ENCODE measurements at regions not wholly inside any gene's neighbourhood (a gene's known extent, or its start where the extent isn't known, plus 50 kb on each side); places are given as distances from the start of the nearest gene placed in this dataset.
"Not testable (repeated sequence)": the region's sequence is repeated elsewhere in the genome, so short reads cannot be mapped to it uniquely, and the experiment has no call there.

- Mint-ChIP-seq H3K36me3 (peaks cover 0 to 5% (median 0%) of the 10 kb centered on the region in 3 donors), H3K4me1 (no peaks in the 10 kb centered on the region), H3K9me3 (peaks cover 4 to 39% (median 13%) of the 10 kb centered on the region in 6 donors), H3K4me3 (no peak overlapping the region), H3K27me3 (ENCODE audit: low read depth in 3 of 3) (peaks cover 0 to 4% (median 0%) of the 10 kb centered on the region in 3 donors), H3K27ac (no peak overlapping the region)
- no peak for DNase-seq
Observed at GRCh38 chr1:102365071-102365470, 368.3 kb upstream of the OLFM3 start.

- H3K36me3 Mint-ChIP-seq: no peaks in the 10 kb centered on the region
- H3K4me3 Mint-ChIP-seq: no peak overlapping the region
- H3K4me1 Mint-ChIP-seq: no peaks in the 10 kb centered on the region
- H3K27me3 Mint-ChIP-seq (ENCODE audit: low read depth in 3 of 3): no peaks in the 10 kb centered on the region
- peaks cover 2 to 29% (median 7%) of the 10 kb centered on the region in 6 donors for H3K9me3 Mint-ChIP-seq
- no peak for DNase-seq
- H3K27ac Mint-ChIP-seq: no peak overlapping the region
Observed at GRCh38 chr1:102336602-102337001, 339.9 kb upstream of the OLFM3 start.

GRCh38 chr1:102318104-102318806 is 321.5 kb upstream of the OLFM3 start:
- H3K27me3 Mint-ChIP-seq (ENCODE audit: low read depth in 3 of 3): no peaks in the 10 kb centered on the region
- no peaks in the 10 kb centered on the region for H3K36me3 Mint-ChIP-seq
- no peaks in the 10 kb centered on the region for H3K4me1 Mint-ChIP-seq
- no peak for DNase-seq
- H3K4me3 Mint-ChIP-seq: no peak overlapping the region
- H3K9me3 Mint-ChIP-seq: peaks cover 4 to 28% (median 13%) of the 10 kb centered on the region in 6 donors
- H3K27ac Mint-ChIP-seq: no peak overlapping the region

- H3K9me3 Mint-ChIP-seq: peaks cover 7 to 29% (median 11%) of the 10 kb centered on the region in 6 donors
- DNase-seq: no peak
- H3K4me1 Mint-ChIP-seq: no peaks in the 10 kb centered on the region
- no peaks in the 10 kb centered on the region for H3K36me3 Mint-ChIP-seq
- H3K27me3 Mint-ChIP-seq (ENCODE audit: low read depth in 3 of 3): no peaks in the 10 kb centered on the region
- no peak overlapping the region for H3K27ac Mint-ChIP-seq
- H3K4me3 Mint-ChIP-seq: no peak overlapping the region
Observed at GRCh38 chr1:102315096-102315495, 318.4 kb upstream of the OLFM3 start.

GRCh38 chr1:102296116-102296515 is 299.4 kb upstream of the OLFM3 start:
- Mint-ChIP-seq H3K36me3 (peaks cover 0 to 4% (median 0%) of the 10 kb centered on the region in 3 donors), H3K9me3 (peaks cover 19 to 58% (median 34%) of the 10 kb centered on the region in 6 donors), H3K27me3 (ENCODE audit: low read depth in 3 of 3) (no peaks in the 10 kb centered on the region), H3K4me1 (no peaks in the 10 kb centered on the region), H3K27ac (no peak overlapping the region), H3K4me3 (no peak overlapping the region)
- no peak for DNase-seq

- peaks cover 13 to 53% (median 35%) of the 10 kb centered on the region in 6 donors for H3K9me3 Mint-ChIP-seq
- H3K4me3 Mint-ChIP-seq: no peak overlapping the region
- H3K27ac Mint-ChIP-seq: no peak overlapping the region
- no peaks in the 10 kb centered on the region for H3K4me1 Mint-ChIP-seq
- no peak for DNase-seq
- H3K27me3 Mint-ChIP-seq (ENCODE audit: low read depth in 3 of 3): no peaks in the 10 kb centered on the region
- no peaks in the 10 kb centered on the region for H3K36me3 Mint-ChIP-seq
Observed at GRCh38 chr1:102282955-102283354, 286.2 kb upstream of the OLFM3 start.

GRCh38 chr1:102262994-102263393 is 266.3 kb upstream of the OLFM3 start:
- Mint-ChIP-seq H3K27ac (no peak overlapping the region), H3K4me3 (no peak overlapping the region), H3K36me3 (no peaks in the 10 kb centered on the region), H3K27me3 (ENCODE audit: low read depth in 3 of 3) (no peaks in the 10 kb centered on the region), H3K4me1 (no peaks in the 10 kb centered on the region), H3K9me3 (peaks cover 2 to 39% (median 9%) of the 10 kb centered on the region in 6 donors)
- no peak for DNase-seq

- Mint-ChIP-seq H3K27me3 (ENCODE audit: low read depth in 3 of 3) (peaks cover 0 to 2% (median 0%) of the 10 kb centered on the region in 3 donors), H3K4me1 (no peaks in the 10 kb centered on the region), H3K9me3 (peaks cover 0 to 22% (median 6%) of the 10 kb centered on the region in 6 donors), H3K27ac (no peak overlapping the region), H3K36me3 (no peaks in the 10 kb centered on the region), H3K4me3 (no peak overlapping the region)
- DNase-seq: no peak
Observed at GRCh38 chr1:102252731-102253505, 256.2 kb upstream of the OLFM3 start.

- H3K4me1 Mint-ChIP-seq: no peaks in the 10 kb centered on the region
- peaks cover 2 to 19% (median 5%) of the 10 kb centered on the region in 6 donors for H3K9me3 Mint-ChIP-seq
- no peaks in the 10 kb centered on the region for H3K27me3 Mint-ChIP-seq (ENCODE audit: low read depth in 3 of 3)
- H3K27ac Mint-ChIP-seq: no peak overlapping the region
- H3K36me3 Mint-ChIP-seq: no peaks in the 10 kb centered on the region
- H3K4me3 Mint-ChIP-seq: no peak overlapping the region
- no peak for DNase-seq
Observed at GRCh38 chr1:102241431-102242338, 245.0 kb upstream of the OLFM3 start.

GRCh38 chr1:102239247-102239646 is 242.5 kb upstream of the OLFM3 start:
- H3K27me3 Mint-ChIP-seq (ENCODE audit: low read depth in 3 of 3): peaks cover 0 to 2% (median 0%) of the 10 kb centered on the region in 3 donors
- peaks cover 0 to 4% (median 0%) of the 10 kb centered on the region in 3 donors for H3K36me3 Mint-ChIP-seq
- H3K4me3 Mint-ChIP-seq: no peak overlapping the region
- DNase-seq: no peak
- H3K4me1 Mint-ChIP-seq: no peaks in the 10 kb centered on the region
- peaks cover 2 to 28% (median 8%) of the 10 kb centered on the region in 6 donors for H3K9me3 Mint-ChIP-seq
- no peak overlapping the region for H3K27ac Mint-ChIP-seq

- H3K4me1 Mint-ChIP-seq: no peaks in the 10 kb centered on the region
- H3K4me3 Mint-ChIP-seq: no peak overlapping the region
- peaks cover 0 to 2% (median 0%) of the 10 kb centered on the region in 3 donors for H3K27me3 Mint-ChIP-seq (ENCODE audit: low read depth in 3 of 3)
- DNase-seq: no peak
- H3K9me3 Mint-ChIP-seq: peaks cover 3 to 28% (median 20%) of the 10 kb centered on the region in 6 donors
- H3K27ac Mint-ChIP-seq: no peak overlapping the region
- peaks cover 0 to 4% (median 0%) of the 10 kb centered on the region in 3 donors for H3K36me3 Mint-ChIP-seq
Observed at GRCh38 chr1:102234753-102235359, 238.1 kb upstream of the OLFM3 start.

GRCh38 chr1:102219463-102219862 is 222.7 kb upstream of the OLFM3 start:
- no peaks in the 10 kb centered on the region for H3K4me1 Mint-ChIP-seq
- no peak overlapping the region for H3K4me3 Mint-ChIP-seq
- H3K27me3 Mint-ChIP-seq (ENCODE audit: low read depth in 3 of 3): peaks cover 0 to 2% (median 0%) of the 10 kb centered on the region in 3 donors
- no peak for DNase-seq
- H3K9me3 Mint-ChIP-seq: peaks cover 2 to 18% (median 3%) of the 10 kb centered on the region in 6 donors
- H3K27ac Mint-ChIP-seq: no peak overlapping the region
- H3K36me3 Mint-ChIP-seq: no peaks in the 10 kb centered on the region

GRCh38 chr1:102210891-102211290 is 214.2 kb upstream of the OLFM3 start:
- not testable (repeated sequence) for H3K4me1 Mint-ChIP-seq; H3K27ac Mint-ChIP-seq; H3K36me3 Mint-ChIP-seq; H3K27me3 Mint-ChIP-seq (ENCODE audit: low read depth in 3 of 3); DNase-seq; H3K4me3 Mint-ChIP-seq
- H3K9me3 Mint-ChIP-seq: peaks cover 2 to 46% (median 17%) of the 10 kb centered on the region in 6 donors
